ENCODE measurements at regions not wholly inside any gene's neighbourhood (a gene's known extent, or its start where the extent isn't known, plus 50 kb on each side); places are given as distances from the start of the nearest gene placed in this dataset.
"Not testable (repeated sequence)": the region's sequence is repeated elsewhere in the genome, so short reads cannot be mapped to it uniquely, and the experiment has no call there.

DNA sequence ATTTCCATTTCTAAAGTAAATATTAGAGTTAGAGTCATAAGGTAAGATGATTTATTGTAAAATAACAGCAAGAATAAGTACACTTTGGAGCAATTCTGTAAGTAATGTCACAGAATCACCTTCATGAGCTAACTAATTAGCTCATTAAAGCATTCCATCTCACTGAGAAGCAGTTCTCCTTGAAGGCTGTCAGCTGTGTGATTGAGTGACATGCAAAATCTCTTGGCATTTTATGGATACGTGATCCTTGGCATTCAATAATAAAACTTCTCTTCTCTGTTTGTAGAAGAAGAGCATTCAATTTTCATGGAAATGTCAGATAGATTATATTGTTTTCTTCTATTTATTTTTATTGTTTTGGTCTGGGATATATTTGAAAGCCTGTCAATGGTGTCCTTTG, 1389.3 kb downstream of the GATA3 start:
- Histone ChIP-seq H3K27ac (ENCODE audit: poor library complexity, severe bottlenecking) (no peak overlapping the region), H3K4me1 (ENCODE audit: insufficient read depth, poor library complexity, severe bottlenecking) (no peaks in the 10 kb centered on the region), H3K9me3 (ENCODE audit: severe bottlenecking) (no peaks in the 10 kb centered on the region), H3K27me3 (ENCODE audit: insufficient read depth, poor library complexity, severe bottlenecking) (no peaks in the 10 kb centered on the region), H3K36me3 (ENCODE audit: low read depth) (no peaks in the 10 kb centered on the region), H3K4me3 (ENCODE audit: severe bottlenecking) (no peak overlapping the region)
- TF ChIP-seq, protein P1, sequence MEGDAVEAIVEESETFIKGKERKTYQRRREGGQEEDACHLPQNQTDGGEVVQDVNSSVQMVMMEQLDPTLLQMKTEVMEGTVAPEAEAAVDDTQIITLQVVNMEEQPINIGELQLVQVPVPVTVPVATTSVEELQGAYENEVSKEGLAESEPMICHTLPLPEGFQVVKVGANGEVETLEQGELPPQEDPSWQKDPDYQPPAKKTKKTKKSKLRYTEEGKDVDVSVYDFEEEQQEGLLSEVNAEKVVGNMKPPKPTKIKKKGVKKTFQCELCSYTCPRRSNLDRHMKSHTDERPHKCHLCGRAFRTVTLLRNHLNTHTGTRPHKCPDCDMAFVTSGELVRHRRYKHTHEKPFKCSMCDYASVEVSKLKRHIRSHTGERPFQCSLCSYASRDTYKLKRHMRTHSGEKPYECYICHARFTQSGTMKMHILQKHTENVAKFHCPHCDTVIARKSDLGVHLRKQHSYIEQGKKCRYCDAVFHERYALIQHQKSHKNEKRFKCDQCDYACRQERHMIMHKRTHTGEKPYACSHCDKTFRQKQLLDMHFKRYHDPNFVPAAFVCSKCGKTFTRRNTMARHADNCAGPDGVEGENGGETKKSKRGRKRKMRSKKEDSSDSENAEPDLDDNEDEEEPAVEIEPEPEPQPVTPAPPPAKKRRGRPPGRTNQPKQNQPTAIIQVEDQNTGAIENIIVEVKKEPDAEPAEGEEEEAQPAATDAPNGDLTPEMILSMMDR (IDR thresholded peaks at IDR 0.05; ENCODE audit: poor library complexity, severe bottlenecking): no peak
- ATAC-seq (ENCODE audit: low read depth): no peak
- DNase-seq (ENCODE audit: low spot score): no peak

DNA sequence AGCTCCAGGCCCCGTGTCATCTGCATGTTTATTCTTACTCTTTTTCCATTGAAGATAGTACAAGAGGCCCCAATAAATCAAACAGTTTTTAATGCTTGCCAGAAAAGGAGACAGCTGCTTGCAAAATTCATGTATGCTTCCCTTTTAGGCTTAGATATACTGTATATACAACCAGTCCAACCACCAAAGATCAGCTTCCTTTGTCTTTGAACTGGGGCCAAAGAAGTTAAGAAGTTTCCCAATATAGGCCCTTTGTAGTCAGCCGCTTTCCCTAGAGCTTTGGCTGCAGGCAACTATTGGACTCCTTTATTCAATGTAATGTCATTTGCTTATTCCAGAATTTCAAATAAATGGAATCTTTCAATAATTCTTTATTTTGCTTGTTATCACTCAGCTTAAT, 1395.0 kb downstream of the GATA3 start:
- Histone ChIP-seq H3K4me3 (ENCODE audit: severe bottlenecking) (no peak overlapping the region), H3K9me3 (ENCODE audit: severe bottlenecking) (no peaks in the 10 kb centered on the region), H3K4me1 (ENCODE audit: insufficient read depth, poor library complexity, severe bottlenecking) (no peaks in the 10 kb centered on the region), H3K27ac (ENCODE audit: poor library complexity, severe bottlenecking) (no peak overlapping the region), H3K36me3 (ENCODE audit: low read depth) (no peaks in the 10 kb centered on the region), H3K27me3 (ENCODE audit: insufficient read depth, poor library complexity, severe bottlenecking) (no peaks in the 10 kb centered on the region)
- ATAC-seq (ENCODE audit: low read depth) (no peak), DNase-seq (ENCODE audit: low spot score) (no peak)
- TF ChIP-seq, protein P1 (IDR thresholded peaks at IDR 0.05; ENCODE audit: poor library complexity, severe bottlenecking): no peak

DNA sequence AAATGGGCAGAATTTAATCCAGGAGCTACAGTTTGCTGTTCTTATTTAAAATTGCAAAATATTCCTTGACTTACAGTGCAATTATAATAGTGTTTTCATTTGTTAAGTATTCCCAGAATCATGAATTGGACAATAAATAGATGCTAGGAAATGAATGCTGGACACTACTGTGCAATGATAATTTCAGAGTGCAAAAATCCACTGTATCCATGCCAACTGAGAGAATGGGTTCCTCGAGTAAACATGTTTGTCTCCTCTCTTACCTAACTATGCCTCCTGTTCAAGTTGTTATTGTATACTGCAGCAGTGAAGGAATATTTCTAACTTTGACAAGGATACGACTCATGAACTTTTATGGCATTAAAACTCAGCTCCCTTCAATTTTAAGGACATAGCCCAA, 1396.3 kb downstream of the GATA3 start:
- TF ChIP-seq, protein P1 (IDR thresholded peaks at IDR 0.05; ENCODE audit: poor library complexity, severe bottlenecking): no peak

DNA sequence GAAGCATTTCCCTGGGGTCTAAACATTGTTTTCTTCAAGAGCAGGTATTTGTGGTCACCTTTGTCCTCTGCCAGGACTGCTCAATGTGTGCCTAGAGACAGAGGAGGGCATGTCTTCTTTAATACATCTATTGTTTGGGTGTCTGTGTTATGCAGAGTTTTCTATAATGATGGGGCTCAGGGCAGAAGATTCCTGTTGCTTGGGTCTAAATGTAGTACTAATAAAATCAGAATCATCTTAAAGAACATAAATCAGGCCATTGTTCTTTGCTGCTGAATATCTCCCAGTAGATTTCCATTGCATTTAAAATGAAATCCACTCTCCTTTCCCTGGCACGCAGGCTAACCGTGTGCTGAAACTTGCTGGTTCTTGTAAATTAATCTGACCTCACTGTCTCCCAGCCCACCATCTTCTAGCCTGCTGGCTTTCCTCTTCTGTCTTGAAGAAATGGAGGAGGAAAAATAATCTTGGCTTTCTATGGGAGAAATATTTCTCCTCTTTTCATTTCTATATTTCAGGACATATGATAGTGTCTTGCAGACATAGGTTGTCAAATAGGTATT, 1396.8 kb downstream of the GATA3 start:
- H3K36me3 ChIP-seq (ENCODE audit: low read depth): no peaks in the 10 kb centered on the region
- H3K9me3 ChIP-seq (ENCODE audit: severe bottlenecking): no peaks in the 10 kb centered on the region
- H3K27me3 ChIP-seq (ENCODE audit: insufficient read depth, poor library complexity, severe bottlenecking): no peaks in the 10 kb centered on the region
- ATAC-seq (ENCODE audit: low read depth): no peak
- no peak overlapping the region for H3K4me3 ChIP-seq (ENCODE audit: severe bottlenecking)
- H3K4me1 ChIP-seq (ENCODE audit: insufficient read depth, poor library complexity, severe bottlenecking): no peaks in the 10 kb centered on the region
- TF ChIP-seq, protein P1 (IDR thresholded peaks at IDR 0.05; ENCODE audit: poor library complexity, severe bottlenecking): no peak
- DNase-seq (ENCODE audit: low spot score): no peak
- H3K27ac ChIP-seq (ENCODE audit: poor library complexity, severe bottlenecking): no peak overlapping the region

More for the DNA sequence above, 1396.3 kb downstream of the GATA3 start:
- DNase-seq (ENCODE audit: low spot score): no peak
- no peak for ATAC-seq (ENCODE audit: low read depth)
- Histone ChIP-seq H3K4me1 (ENCODE audit: insufficient read depth, poor library complexity, severe bottlenecking) (no peaks in the 10 kb centered on the region), H3K27me3 (ENCODE audit: insufficient read depth, poor library complexity, severe bottlenecking) (no peaks in the 10 kb centered on the region), H3K9me3 (ENCODE audit: severe bottlenecking) (no peaks in the 10 kb centered on the region), H3K4me3 (ENCODE audit: severe bottlenecking) (no peak overlapping the region), H3K36me3 (ENCODE audit: low read depth) (no peaks in the 10 kb centered on the region), H3K27ac (ENCODE audit: poor library complexity, severe bottlenecking) (no peak overlapping the region)

DNA sequence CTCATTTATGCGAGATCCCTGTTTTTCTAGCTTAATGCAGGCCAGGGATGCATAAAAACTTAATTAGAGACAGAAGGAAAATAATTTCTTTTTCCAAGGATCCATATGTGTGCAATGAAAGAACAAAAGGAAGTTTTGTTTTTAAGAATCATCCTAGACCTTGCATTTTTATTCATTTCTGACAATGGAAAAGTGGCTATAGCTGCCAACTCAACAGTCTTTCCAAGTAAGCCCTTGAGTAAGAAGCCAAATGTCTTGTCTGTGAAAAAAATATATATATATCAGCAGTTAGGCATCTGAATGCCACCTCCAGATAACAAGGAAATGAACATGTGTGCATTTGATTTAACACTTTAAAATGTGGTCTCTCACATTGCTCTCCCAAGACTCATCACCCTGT, 1397.6 kb downstream of the GATA3 start:
- DNase-seq (ENCODE audit: low spot score) (no peak), ATAC-seq (ENCODE audit: low read depth) (no peak)
- Histone ChIP-seq H3K27ac (ENCODE audit: poor library complexity, severe bottlenecking) (no peak overlapping the region), H3K4me3 (ENCODE audit: severe bottlenecking) (no peak overlapping the region), H3K9me3 (ENCODE audit: severe bottlenecking) (no peaks in the 10 kb centered on the region), H3K36me3 (ENCODE audit: low read depth) (no peaks in the 10 kb centered on the region), H3K4me1 (ENCODE audit: insufficient read depth, poor library complexity, severe bottlenecking) (no peaks in the 10 kb centered on the region), H3K27me3 (ENCODE audit: insufficient read depth, poor library complexity, severe bottlenecking) (no peaks in the 10 kb centered on the region)
- TF ChIP-seq, protein P1 (IDR thresholded peaks at IDR 0.05; ENCODE audit: poor library complexity, severe bottlenecking): no peak

DNA sequence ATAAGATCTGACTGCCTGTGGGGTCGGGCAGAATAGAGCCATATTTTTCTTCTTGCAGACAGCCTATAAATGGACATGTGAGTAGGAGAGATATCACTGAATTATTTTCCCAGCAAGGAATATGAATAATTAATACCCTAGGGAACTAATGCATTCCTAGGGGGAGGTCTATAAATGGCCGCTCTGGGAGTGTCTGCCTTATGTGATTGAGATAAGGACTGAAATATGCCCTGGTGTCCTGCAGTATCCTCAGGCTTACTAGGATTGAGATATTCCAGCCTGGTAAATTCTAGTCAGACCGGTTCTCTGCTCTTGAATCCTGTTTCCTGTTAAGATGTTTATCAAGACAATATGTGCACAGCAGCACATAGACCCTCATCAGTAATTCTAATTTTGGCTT, 1399.4 kb downstream of the GATA3 start:
- not testable (repeated sequence) for H3K27me3 ChIP-seq (ENCODE audit: insufficient read depth, poor library complexity, severe bottlenecking); ATAC-seq (ENCODE audit: low read depth); H3K36me3 ChIP-seq (ENCODE audit: low read depth); H3K27ac ChIP-seq (ENCODE audit: poor library complexity, severe bottlenecking); DNase-seq (ENCODE audit: low spot score); H3K9me3 ChIP-seq (ENCODE audit: severe bottlenecking); H3K4me3 ChIP-seq (ENCODE audit: severe bottlenecking); H3K4me1 ChIP-seq (ENCODE audit: insufficient read depth, poor library complexity, severe bottlenecking)

Measured in RWPE2 (cell line).